ENCODE measurements at regions not wholly inside any gene's neighbourhood (a gene's known extent, or its start where the extent isn't known, plus 50 kb on each side); places are given as distances from the start of the nearest gene placed in this dataset.

- TF ChIP-seq CTCF (IDR thresholded peaks at IDR 0.05; ENCODE audit: insufficient read depth, low read length), result no peak
- no peak for TF ChIP-seq POLR2AphosphoS5 (IDR thresholded peaks at IDR 0.05; ENCODE audit: low read depth)
- TF ChIP-seq REST (IDR thresholded peaks at IDR 0.05; ENCODE audit: insufficient replicate concordance, low read depth), result no peak
These were observed 259.2 kb upstream of the GALNTL6 start for GRCh38 chr4:171553961-171554360.

Data from HL-60 (cell line).